C4-2B (cell line): ENCODE measurements at regions not wholly inside any gene's neighbourhood (a gene's known extent, or its start where the extent isn't known, plus 50 kb on each side); places are given as distances from the start of the nearest gene placed in this dataset.

Source experiments
- H3K27ac ChIP-seq: fragments of 450-650 bp; 2 replicates; pipeline ENCODE4 v1.5.1; 2017
- ZFX ChIP-seq: fragments of 450-650 bp; IDR thresholded peaks from 2 replicates; pipeline ENCODE4 v1.6.1; 2017
- TF ChIP-seq, protein P1 (sequence below): fragments of 450-650 bp; conservative IDR thresholded peaks from 2 replicates; pipeline ENCODE4 v1.5.1; 2017; ENCODE audit warnings: mild to moderate bottlenecking

DNA sequence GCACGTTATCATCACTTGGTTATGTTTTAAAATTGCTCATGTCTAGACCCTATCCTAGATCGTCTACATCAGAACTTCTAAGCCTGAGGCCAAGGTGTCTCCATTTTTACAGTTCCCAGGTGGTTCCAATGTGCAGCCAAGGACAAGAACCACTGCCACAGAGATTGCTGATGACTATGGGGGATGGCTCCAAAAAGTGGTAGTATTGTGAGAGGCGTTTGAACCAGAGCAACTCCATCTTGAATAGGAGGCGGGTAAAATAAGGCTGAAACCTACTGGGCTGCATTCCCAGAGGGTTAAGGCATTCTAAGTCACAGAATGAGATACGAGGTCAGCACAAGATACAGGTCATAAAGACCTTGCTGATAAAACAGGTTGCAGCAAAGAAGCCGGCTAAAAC lies 195.6 kb upstream of the FOXN2 start:
- H3K27ac ChIP-seq = no peak overlapping the region
- TF ChIP-seq, protein P1, sequence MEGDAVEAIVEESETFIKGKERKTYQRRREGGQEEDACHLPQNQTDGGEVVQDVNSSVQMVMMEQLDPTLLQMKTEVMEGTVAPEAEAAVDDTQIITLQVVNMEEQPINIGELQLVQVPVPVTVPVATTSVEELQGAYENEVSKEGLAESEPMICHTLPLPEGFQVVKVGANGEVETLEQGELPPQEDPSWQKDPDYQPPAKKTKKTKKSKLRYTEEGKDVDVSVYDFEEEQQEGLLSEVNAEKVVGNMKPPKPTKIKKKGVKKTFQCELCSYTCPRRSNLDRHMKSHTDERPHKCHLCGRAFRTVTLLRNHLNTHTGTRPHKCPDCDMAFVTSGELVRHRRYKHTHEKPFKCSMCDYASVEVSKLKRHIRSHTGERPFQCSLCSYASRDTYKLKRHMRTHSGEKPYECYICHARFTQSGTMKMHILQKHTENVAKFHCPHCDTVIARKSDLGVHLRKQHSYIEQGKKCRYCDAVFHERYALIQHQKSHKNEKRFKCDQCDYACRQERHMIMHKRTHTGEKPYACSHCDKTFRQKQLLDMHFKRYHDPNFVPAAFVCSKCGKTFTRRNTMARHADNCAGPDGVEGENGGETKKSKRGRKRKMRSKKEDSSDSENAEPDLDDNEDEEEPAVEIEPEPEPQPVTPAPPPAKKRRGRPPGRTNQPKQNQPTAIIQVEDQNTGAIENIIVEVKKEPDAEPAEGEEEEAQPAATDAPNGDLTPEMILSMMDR = no peak
- TF ChIP-seq ZFX = no peak

DNA sequence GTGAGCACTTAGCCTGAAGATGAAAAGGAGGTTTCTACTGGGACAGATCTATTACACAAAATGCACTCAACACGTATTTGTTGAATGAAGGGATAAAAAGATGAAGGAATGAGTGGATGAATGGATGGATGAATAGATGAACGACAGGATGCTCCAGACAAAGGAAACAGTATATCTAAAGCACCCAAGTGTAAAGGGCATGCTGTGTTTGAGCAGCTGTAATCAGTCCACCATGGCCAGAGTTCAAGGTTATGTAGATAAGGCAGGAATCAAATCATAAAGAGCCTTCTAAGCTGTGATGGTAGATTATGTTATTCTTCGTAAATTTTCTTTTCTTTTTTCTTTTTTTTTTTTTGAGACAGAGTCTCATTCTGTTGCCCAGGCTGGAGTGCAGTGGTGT lies 194.4 kb upstream of the FOXN2 start:
- no peak overlapping the region for H3K27ac ChIP-seq
- TF ChIP-seq ZFX = no peak
- TF ChIP-seq, protein P1 = no peak

DNA sequence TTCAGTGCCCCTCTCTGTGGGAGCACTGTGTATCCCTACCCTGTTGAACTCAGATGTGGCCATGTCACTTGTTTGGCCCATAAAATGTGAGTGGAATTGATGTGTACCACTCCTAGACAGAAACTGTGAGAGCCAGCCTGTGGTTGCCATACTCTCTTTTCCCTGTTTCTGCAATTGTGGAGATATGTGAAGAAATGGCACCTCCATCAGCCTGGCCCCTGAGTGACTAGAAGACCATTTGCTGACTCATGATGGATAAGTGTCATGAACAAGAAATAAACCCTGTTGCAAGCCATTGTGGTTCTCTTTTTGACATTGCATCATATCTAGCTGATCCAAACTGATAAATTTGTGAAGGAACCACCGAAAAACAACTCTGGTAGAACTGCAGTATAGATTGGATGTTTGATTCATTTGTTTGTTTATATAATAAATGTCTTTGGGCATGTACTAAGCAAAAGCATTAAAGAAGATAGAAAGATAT lies 193.7 kb upstream of the FOXN2 start:
- no peak overlapping the region for H3K27ac ChIP-seq
- TF ChIP-seq ZFX = no peak
- TF ChIP-seq, protein P1 = no peak

DNA sequence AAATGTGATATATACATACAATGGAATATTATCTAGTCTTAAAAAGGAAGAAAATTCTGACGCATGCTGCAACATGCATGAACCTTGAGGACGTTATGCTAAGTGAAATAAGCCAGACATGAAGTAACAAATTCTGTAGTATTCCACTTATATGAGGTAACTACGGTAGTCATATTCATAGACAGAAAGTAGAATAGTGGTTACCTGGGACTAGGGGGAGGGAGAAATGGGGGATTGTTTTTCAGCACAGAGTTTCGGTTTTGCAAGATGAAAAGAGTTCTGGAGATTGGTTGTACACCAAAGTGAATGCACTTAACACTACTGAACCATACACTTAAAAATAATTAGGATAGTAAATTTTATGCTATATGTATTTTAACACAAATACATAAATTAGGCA lies 192.3 kb upstream of the FOXN2 start:
- no peak for TF ChIP-seq ZFX
- H3K27ac ChIP-seq = no peak overlapping the region

DNA sequence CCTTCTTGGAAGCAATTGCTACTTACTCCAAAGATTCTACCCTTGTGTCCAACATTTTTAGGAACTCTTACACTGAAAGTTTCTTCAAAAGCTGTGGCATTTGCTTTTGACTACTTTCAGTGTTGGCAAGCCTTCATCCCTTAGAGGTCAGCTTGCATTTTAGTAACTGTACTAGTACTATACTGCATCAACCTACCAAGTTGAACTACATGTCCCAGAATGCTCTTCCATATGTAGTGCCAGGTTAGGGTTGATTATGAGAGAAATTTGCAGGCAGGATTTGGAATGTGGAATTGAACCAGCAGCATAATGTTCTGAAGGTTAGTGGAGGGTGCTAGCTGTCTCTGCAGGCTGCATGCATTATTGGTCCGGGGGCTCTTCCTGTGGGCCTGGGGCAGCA lies 189.9 kb upstream of the FOXN2 start:
- no peak overlapping the region for H3K27ac ChIP-seq
- no peak for TF ChIP-seq ZFX
- TF ChIP-seq, protein P1 = no peak

DNA sequence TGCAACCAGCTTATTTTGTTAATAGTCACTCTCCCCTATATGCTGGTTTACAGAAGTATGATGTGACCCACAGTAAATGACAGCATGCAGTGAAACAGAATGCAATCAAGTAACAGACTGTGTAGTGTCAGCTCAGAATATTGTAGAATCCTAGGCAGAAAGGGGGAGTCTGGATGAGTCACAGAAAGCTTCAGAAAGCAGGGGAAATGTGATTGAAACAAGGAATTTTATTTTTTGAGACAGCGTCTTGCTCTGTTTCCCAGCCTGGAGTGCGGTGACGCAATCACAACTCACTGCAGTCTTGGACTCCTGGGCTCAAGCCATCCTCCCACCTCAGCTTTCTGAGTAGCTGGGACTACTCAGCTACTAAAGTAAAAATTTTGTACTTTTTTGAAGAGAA lies 188.3 kb upstream of the FOXN2 start:
- no peak overlapping the region for H3K27ac ChIP-seq
- TF ChIP-seq ZFX = no peak

DNA sequence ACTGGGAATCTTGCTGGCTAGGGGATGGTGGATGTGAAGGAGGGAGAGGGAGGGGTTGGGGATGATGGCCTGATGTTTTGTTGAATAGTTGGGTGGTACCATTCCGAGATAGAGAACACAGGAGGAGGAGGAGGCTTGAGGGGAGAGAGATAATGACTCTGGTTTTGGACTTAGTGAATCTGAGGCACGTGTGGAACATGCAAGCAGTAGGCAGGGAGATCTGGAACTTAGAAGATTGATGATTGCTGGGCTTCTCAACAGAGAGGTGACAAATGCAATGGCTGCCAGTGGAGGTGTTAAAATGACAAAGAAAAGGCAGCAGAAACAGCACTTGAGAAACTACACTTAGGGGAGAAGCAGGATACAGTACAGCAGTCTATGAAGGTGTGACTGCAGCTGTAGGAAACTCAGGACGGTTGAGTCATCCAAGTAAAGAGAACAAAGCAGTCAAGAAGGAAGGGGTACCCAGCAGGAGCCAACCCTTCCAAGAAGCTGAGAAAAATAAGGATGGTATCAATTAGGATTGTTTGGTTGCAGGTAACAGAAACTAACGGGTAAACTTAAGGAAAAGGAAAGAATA lies 186.8 kb upstream of the FOXN2 start:
- TF ChIP-seq, protein P1 = no peak
- no peak for TF ChIP-seq ZFX

DNA sequence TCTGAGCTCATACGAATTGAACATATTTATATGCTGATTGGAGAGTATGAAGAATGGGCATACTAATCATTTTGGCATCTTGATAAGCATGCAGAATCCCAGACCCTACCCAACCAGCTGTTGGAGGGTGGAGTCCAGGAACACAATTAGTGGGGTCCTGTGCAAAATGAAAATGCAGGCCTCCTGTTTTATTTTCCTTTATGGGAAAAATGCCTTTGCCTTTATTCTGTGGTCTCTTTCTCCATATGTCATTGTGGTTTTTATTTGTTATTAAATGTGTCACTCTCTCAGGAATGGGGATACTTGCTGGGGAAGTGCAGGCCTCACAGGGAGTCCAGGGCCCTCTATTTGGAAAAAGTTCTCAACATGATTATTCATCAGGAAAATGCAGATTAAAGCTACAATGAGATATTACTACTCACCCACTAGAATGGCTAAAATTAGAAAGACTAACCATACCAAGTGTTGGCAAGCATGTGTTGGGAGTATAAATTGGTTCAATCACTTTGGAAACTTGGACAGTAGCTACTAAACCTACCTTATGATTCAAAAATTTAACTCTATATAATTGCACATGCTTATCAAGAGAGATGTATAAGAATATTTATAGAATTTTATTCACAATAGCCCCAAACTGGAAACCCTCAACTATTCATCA lies 185.1 kb upstream of the FOXN2 start:
- no peak overlapping the region for H3K27ac ChIP-seq
- TF ChIP-seq, protein P1 = no peak
- TF ChIP-seq ZFX = no peak

More for the DNA sequence above, 186.8 kb upstream of the FOXN2 start:
- H3K27ac ChIP-seq = no peak overlapping the region
